PFSK-1 (cell line): ENCODE measurements at regions not wholly inside any gene's neighbourhood (a gene's known extent, or its start where the extent isn't known, plus 50 kb on each side); places are given as distances from the start of the nearest gene placed in this dataset.

Source experiments
- FOXP2 ChIP-seq: optimal IDR thresholded peaks from 2 replicates; pipeline ENCODE3; 2011; ENCODE audit warnings: borderline replicate concordance, control low read depth, inconsistent platforms; ENCODE audit not compliant: insufficient read depth; ENCODE audit errors: extremely low read length, extremely low read depth
- POLR2AphosphoS5 ChIP-seq: IDR thresholded peaks from 2 replicates; pipeline ENCODE4 v1.6.1; 2012; ENCODE audit warnings: low read depth, mild to moderate bottlenecking, control low read depth, low read length, moderate library complexity
- SIN3A ChIP-seq: IDR thresholded peaks from 2 replicates; pipeline ENCODE4 v1.6.1; 2012; ENCODE audit warnings: mild to moderate bottlenecking, low read length, moderate library complexity, borderline replicate concordance; ENCODE audit not compliant: insufficient read depth
- TAF1 ChIP-seq: IDR thresholded peaks from 2 replicates; pipeline ENCODE4 v1.6.1; 2012; ENCODE audit warnings: low read length, control low read depth, borderline replicate concordance; ENCODE audit not compliant: insufficient read depth
- TF ChIP-seq, protein P1 (sequence below), 2 experiments: IDR thresholded peaks; 2 replicates each; pipeline versions ENCODE4 v1.6.1 to v1.8.0; 2011 to 2012; ENCODE audit warnings: low read depth in 2 of 2, low read length in 2 of 2, control low read depth in 1 of 2, inconsistent platforms in 1 of 2, mild to moderate bottlenecking in 1 of 2, moderate library complexity in 1 of 2; ENCODE audit not compliant: insufficient read depth in 1 of 2

DNA sequence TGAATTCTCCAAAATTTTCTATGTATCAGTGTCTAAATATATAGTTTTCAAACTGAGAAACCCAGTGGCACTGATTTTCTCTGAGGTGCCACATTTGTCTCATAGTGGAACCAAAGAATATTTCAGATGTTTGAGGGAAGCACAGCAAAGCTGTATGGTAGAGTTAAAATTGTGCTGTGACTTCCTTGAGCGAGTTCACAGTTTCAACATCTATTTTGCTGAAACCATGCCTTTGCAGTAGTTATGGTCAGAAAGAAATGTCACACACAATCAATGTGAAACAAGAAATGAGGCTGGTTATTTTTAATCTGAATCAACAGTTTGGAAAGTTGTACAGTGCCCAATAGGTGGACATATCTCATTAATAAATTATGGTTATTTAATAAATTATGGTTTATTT is 394.0 kb upstream of the SPTLC3 start:
- TF ChIP-seq POLR2AphosphoS5 = no peak

DNA sequence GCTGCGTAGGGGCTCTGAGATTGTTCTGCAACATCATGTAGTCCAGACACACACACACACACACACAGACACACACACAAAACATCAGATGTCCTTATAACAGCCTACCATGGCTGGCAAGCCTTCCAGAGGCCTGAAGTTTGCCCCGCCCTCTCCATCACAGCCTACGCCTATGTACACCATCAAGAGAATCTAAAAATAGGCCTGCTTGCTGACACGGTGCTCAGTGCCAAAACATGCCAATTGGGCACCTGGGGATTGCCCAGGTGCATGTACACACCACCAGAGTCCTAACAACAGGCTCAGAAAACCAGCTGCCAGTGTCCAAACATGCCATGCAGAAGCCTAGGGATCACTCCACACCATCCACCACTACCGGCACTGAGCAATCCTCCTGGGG is 391.7 kb upstream of the SPTLC3 start:
- TF ChIP-seq, protein P1, sequence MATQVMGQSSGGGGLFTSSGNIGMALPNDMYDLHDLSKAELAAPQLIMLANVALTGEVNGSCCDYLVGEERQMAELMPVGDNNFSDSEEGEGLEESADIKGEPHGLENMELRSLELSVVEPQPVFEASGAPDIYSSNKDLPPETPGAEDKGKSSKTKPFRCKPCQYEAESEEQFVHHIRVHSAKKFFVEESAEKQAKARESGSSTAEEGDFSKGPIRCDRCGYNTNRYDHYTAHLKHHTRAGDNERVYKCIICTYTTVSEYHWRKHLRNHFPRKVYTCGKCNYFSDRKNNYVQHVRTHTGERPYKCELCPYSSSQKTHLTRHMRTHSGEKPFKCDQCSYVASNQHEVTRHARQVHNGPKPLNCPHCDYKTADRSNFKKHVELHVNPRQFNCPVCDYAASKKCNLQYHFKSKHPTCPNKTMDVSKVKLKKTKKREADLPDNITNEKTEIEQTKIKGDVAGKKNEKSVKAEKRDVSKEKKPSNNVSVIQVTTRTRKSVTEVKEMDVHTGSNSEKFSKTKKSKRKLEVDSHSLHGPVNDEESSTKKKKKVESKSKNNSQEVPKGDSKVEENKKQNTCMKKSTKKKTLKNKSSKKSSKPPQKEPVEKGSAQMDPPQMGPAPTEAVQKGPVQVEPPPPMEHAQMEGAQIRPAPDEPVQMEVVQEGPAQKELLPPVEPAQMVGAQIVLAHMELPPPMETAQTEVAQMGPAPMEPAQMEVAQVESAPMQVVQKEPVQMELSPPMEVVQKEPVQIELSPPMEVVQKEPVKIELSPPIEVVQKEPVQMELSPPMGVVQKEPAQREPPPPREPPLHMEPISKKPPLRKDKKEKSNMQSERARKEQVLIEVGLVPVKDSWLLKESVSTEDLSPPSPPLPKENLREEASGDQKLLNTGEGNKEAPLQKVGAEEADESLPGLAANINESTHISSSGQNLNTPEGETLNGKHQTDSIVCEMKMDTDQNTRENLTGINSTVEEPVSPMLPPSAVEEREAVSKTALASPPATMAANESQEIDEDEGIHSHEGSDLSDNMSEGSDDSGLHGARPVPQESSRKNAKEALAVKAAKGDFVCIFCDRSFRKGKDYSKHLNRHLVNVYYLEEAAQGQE (IDR thresholded peaks at IDR 0.05; ENCODE audit: insufficient read depth in 1 of 2, low read depth in 2 of 2, low read length in 2 of 2) = no peak
- TF ChIP-seq SIN3A (no peak), FOXP2 (no peak), POLR2AphosphoS5 (no peak), TAF1 (no peak)

DNA sequence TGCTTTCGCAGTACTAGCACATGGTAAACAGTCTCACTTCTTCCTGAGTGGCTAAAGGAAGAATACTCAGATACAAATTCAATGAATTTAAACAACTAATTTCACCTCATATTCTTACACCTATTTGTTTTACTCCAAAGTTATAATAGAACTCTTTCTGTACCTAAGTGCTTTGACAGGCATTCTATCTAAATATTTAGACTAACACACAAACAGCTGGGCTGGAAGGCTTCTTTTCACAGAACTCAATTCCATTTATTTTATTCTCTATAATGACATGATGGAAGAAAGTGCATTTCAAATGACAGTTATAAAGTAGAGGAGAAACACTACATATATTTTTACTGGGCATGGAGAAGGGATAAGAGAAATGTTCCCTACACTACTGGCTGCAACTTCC is 384.9 kb upstream of the SPTLC3 start:
- TF ChIP-seq TAF1 (no peak), FOXP2 (no peak), POLR2AphosphoS5 (no peak), SIN3A (no peak)
- TF ChIP-seq, protein P1 (IDR thresholded peaks at IDR 0.05; ENCODE audit: insufficient read depth in 1 of 2, low read depth in 2 of 2, low read length in 2 of 2) = no peak

DNA sequence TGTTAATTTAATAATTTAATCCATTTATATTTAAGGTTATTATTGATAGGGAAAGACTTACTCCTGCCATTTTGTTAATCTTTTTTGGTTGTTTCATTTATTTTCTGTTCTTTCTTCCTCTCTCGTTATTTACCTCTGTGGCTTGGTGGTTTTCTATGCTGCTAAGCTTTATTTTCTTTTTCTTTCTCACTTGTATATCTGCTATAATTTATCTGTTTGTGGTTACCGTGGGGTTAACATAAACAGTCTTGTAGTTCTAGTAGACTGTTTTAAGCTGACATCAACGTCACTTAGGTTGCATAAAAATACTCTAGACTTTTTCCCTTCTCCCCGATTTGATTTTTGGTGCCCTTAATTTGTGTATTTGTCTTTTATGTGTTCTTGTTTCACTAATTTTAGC is 381.3 kb upstream of the SPTLC3 start:
- TF ChIP-seq POLR2AphosphoS5 (no peak), TAF1 (no peak), SIN3A (no peak), FOXP2 (no peak)
- TF ChIP-seq, protein P1 (IDR thresholded peaks at IDR 0.05; ENCODE audit: insufficient read depth in 1 of 2, low read depth in 2 of 2, low read length in 2 of 2) = no peak

DNA sequence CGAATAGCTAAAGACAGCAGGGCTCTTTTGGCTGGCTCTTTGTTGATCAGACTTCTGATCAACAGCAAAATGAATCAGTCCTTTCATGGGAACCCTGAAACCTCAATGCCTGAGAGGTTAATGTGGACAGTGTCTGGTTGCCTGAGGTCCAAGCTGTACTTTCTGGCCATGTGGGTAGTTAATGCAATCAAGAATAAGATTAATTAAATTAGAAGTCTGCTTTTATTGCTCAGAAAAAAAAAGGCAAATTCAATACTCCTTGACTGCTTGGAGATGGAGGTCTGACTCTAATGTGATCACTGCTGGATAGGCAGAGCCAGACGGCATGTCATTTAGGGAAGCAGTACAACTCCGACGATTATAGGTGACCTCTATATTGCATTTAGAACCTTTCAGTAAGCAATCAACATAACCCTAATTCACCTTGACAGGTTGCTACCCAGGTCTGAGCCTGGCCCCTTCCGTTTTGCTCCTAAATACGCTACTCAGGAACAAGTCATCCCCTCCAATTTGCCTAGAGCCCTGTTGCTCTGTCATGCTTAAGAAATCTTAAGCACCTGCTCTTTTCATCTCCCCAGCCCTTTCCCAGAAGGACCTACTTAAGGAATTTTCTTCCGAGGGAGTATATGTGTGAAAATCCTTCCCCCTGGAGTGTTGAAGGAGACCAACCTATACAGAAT is 370.0 kb upstream of the SPTLC3 start:
- TF ChIP-seq TAF1 (no peak), POLR2AphosphoS5 (no peak), FOXP2 (no peak), SIN3A (no peak)
- TF ChIP-seq, protein P1 (IDR thresholded peaks at IDR 0.05; ENCODE audit: insufficient read depth in 1 of 2, low read depth in 2 of 2, low read length in 2 of 2) = no peak
